Astrocyte of the cerebellum (primary cell): ENCODE measurements at regions not wholly inside any gene's neighbourhood (a gene's known extent, or its start where the extent isn't known, plus 50 kb on each side); places are given as distances from the start of the nearest gene placed in this dataset.

Source experiments
- DNase-seq: peaks from one replicate; pipeline ENCODE4 v3.0.0-alpha.2; 2011; ENCODE audit warnings: low read depth
- H3K4me3 ChIP-seq: 2 replicates; pipeline ENCODE4 v1.5.1; 2011; ENCODE audit warnings: mild to moderate bottlenecking, low read depth, low read length, moderate library complexity
- CTCF ChIP-seq: IDR thresholded peaks from 2 replicates; pipeline ENCODE4 v1.5.1; 2012; ENCODE audit warnings: low read length, low read depth, moderate library complexity, mild to moderate bottlenecking; ENCODE audit errors: missing control alignments
- in situ Hi-C: cut with HindIII; loops from 2 replicates; pipeline ENCODE4 v1.10.0; 2017; ENCODE audit warnings: low sequenced_read_pairs

GRCh38 chr17:83183145-83183948 lies 103.9 kb downstream of the METRNL start:
- no peak for TF ChIP-seq CTCF
- in situ Hi-C loops = no loop called here
- H3K4me3 ChIP-seq = no peak overlapping the region
- no peak for DNase-seq

- in situ Hi-C loops = no loop called here
- DNase-seq = no peak
- TF ChIP-seq CTCF = no peak
- H3K4me3 ChIP-seq = no peak overlapping the region
Measured at GRCh38 chr17:83183951-83184506, 104.6 kb downstream of the METRNL start.

- in situ Hi-C loops = no loop called here
- no peak for DNase-seq
Measured at GRCh38 chr17:83185023-83186002, 105.9 kb downstream of the METRNL start.

DNA sequence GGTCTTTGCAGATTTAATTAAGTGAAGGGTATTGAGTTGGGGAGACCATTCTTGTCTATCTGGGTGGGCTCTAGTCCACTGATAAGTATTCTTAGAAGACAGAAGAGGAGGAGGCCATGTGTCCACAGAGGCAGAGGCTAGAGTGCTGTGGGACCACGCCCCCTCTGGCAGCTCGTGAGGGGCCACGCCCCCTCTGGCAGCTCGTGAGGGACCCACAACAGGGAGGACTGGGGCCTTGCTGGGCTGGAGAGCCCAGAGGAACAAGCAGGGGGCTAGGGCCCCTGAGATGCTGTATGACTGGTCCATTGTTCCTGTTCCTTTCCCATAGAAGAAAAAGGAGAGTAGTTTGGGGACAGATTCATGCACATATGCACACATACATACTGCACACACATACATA lies 106.8 kb downstream of the METRNL start:
- in situ Hi-C loops = no loop called here
- no peak overlapping the region for H3K4me3 ChIP-seq
- no peak for TF ChIP-seq CTCF
- DNase-seq = no peak

More at GRCh38 chr17:83185023-83186002, 105.9 kb downstream of the METRNL start:
- H3K4me3 ChIP-seq = no peak overlapping the region
- TF ChIP-seq CTCF = no peak

DNA sequence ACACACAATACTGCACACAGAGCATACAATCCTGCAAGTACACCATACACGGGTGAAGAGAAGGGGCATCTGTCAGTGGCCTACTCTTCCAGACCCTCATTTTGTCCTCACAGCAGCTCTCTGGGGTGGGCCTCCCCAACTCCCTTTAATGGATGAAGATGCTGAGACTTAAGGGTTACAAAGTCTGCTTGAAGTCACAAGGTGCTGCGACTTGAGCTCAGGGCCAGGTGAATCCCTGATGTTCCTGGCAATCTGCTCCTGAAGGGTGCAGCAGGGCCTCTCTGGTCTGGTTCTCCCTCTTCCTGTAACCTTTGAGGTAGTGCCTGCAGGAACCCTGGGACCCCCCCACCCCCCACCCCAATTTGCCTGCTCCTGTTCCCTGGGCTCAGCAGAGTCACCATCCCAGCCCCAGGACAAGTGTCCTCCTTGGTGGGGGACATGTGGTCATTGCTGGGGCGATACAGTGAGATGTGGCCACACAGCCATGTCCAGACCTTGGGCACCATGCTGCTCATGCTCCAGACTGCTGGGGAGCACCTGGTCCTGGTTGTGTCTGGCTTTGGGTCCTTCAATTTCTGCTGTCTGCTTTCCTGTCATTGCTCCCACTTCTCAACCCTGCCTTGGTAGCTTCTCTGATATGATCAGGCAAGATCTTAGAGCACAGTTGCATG lies 107.5 kb downstream of the METRNL start:
- in situ Hi-C loops = no loop called here
- no peak for DNase-seq
- no peak for TF ChIP-seq CTCF
- H3K4me3 ChIP-seq = no peak overlapping the region

- no peak for TF ChIP-seq CTCF
- in situ Hi-C loops = no loop called here
- no peak for DNase-seq
- no peak overlapping the region for H3K4me3 ChIP-seq
Measured at GRCh38 chr17:83187782-83188311, 108.4 kb downstream of the METRNL start.
